ENCODE measurements at regions not wholly inside any gene's neighbourhood (a gene's known extent, or its start where the extent isn't known, plus 50 kb on each side); places are given as distances from the start of the nearest gene placed in this dataset.

GRCh38 chr18:79615091-79615490 is 64.5 kb upstream of the CTDP1 start:
- Histone ChIP-seq H3K9ac (ENCODE audit: low read depth, low read length, poor library complexity) (no peak overlapping the region), H2BK5ac (ENCODE audit: low read length) (no peak overlapping the region), H3K27me3 (ENCODE audit: control insufficient read depth in 3 of 3, insufficient read depth in 3 of 3, low read depth in 1 of 3, low read length in 3 of 3) (no peaks in the 10 kb centered on the region), H3K23ac (ENCODE audit: low read depth, low read length, poor library complexity) (no peak overlapping the region), H3K4me1 (ENCODE audit: control insufficient read depth in 2 of 2, insufficient read depth in 1 of 2, low read depth in 1 of 2, low read length in 2 of 2) (peaks cover 0 to 9% of the 10 kb centered on the region in 2 donors), H2AFZ (ENCODE audit: low read length) (no peak overlapping the region), H3K18ac (ENCODE audit: low read length) (no peak overlapping the region), H3K79me1 (ENCODE audit: low read depth, low read length) (no peaks in the 10 kb centered on the region), H2BK12ac (ENCODE audit: low read length) (no peak overlapping the region), H3K4ac (ENCODE audit: low read length) (no peak overlapping the region), H3K9me3 (replicated peaks in 1 of 2; ENCODE audit: control insufficient read depth in 2 of 2, insufficient read depth in 1 of 2, low read depth in 1 of 2, low read length in 2 of 2) (no peaks in the 10 kb centered on the region), H2BK15ac (ENCODE audit: low read length) (no peak overlapping the region), H4K91ac (ENCODE audit: low read depth, low read length, poor library complexity) (no peak overlapping the region), H3K36me3 (replicated peaks in 1 of 2; ENCODE audit: control insufficient read depth in 2 of 2, insufficient read depth in 2 of 2, low read length in 2 of 2) (no peaks in the 10 kb centered on the region), H3K4me3 (ENCODE audit: low read length in 2 of 2) (peak overlapping the region in 1 of 2 donors; percentile 61), H3K27ac (replicated peaks; ENCODE audit: low read length) (no peak overlapping the region), H2AK5ac (ENCODE audit: low read depth, low read length) (no peak overlapping the region), H3K14ac (ENCODE audit: low read length) (no peak overlapping the region), H3K4me2 (ENCODE audit: insufficient read depth, low read length, poor library complexity, severe bottlenecking) (no peak overlapping the region), H2BK120ac (ENCODE audit: low read depth, low read length) (no peak overlapping the region), H4K8ac (ENCODE audit: low read depth, low read length) (no peak overlapping the region)
- no peak for DNase-seq (ENCODE audit: low spot score)
- no CpG with 5 or more reads among the region's 18 CpGs for WGBS, 2 donors (ENCODE audit: extremely low coverage in 2 of 2, insufficient read length in 2 of 2, insufficient replicate concordance in 1 of 2)

GRCh38 chr18:79615586-79615985 is 64.0 kb upstream of the CTDP1 start:
- Histone ChIP-seq H2AFZ (ENCODE audit: low read length) (no peak overlapping the region), H3K4me2 (ENCODE audit: insufficient read depth, low read length, poor library complexity, severe bottlenecking) (no peak overlapping the region), H3K36me3 (replicated peaks in 1 of 2; ENCODE audit: control insufficient read depth in 2 of 2, insufficient read depth in 2 of 2, low read length in 2 of 2) (no peaks in the 10 kb centered on the region), H2AK5ac (ENCODE audit: low read depth, low read length) (no peak overlapping the region), H3K79me1 (ENCODE audit: low read depth, low read length) (no peaks in the 10 kb centered on the region), H3K27ac (replicated peaks; ENCODE audit: low read length) (no peak overlapping the region), H3K9me3 (replicated peaks in 1 of 2; ENCODE audit: control insufficient read depth in 2 of 2, insufficient read depth in 1 of 2, low read depth in 1 of 2, low read length in 2 of 2) (no peaks in the 10 kb centered on the region), H3K4ac (ENCODE audit: low read length) (no peak overlapping the region), H3K18ac (ENCODE audit: low read length) (no peak overlapping the region), H2BK5ac (ENCODE audit: low read length) (no peak overlapping the region), H2BK15ac (ENCODE audit: low read length) (no peak overlapping the region), H3K4me3 (ENCODE audit: low read length in 2 of 2) (no peak overlapping the region), H3K14ac (ENCODE audit: low read length) (no peak overlapping the region), H2BK120ac (ENCODE audit: low read depth, low read length) (no peak overlapping the region), H3K23ac (ENCODE audit: low read depth, low read length, poor library complexity) (no peak overlapping the region), H2BK12ac (ENCODE audit: low read length) (no peak overlapping the region), H4K91ac (ENCODE audit: low read depth, low read length, poor library complexity) (no peak overlapping the region), H3K27me3 (ENCODE audit: control insufficient read depth in 3 of 3, insufficient read depth in 3 of 3, low read depth in 1 of 3, low read length in 3 of 3) (no peaks in the 10 kb centered on the region), H4K8ac (ENCODE audit: low read depth, low read length) (no peak overlapping the region), H3K9ac (ENCODE audit: low read depth, low read length, poor library complexity) (no peak overlapping the region), H3K4me1 (ENCODE audit: control insufficient read depth in 2 of 2, insufficient read depth in 1 of 2, low read depth in 1 of 2, low read length in 2 of 2) (peaks cover 0 to 9% of the 10 kb centered on the region in 2 donors)
- WGBS, 2 donors (ENCODE audit: extremely low coverage in 2 of 2, insufficient read length in 2 of 2, insufficient replicate concordance in 1 of 2): no CpG with 5 or more reads among the region's 7 CpGs
- DNase-seq (ENCODE audit: low spot score): no peak

GRCh38 chr18:79616651-79617510 is 62.7 kb upstream of the CTDP1 start:
- Histone ChIP-seq H2BK15ac (ENCODE audit: low read length) (no peak overlapping the region), H3K9ac (ENCODE audit: low read depth, low read length, poor library complexity) (no peak overlapping the region), H2BK12ac (ENCODE audit: low read length) (no peak overlapping the region), H2BK5ac (ENCODE audit: low read length) (no peak overlapping the region), H3K4me3 (ENCODE audit: low read length in 2 of 2) (peak overlapping the region in 1 of 2 donors; percentile 46), H3K14ac (ENCODE audit: low read length) (peak overlapping the region; percentile 38), H2AK5ac (ENCODE audit: low read depth, low read length) (peak overlapping the region; percentile 56), H3K9me3 (replicated peaks in 1 of 2; ENCODE audit: control insufficient read depth in 2 of 2, insufficient read depth in 1 of 2, low read depth in 1 of 2, low read length in 2 of 2) (no peaks in the 10 kb centered on the region), H3K27me3 (ENCODE audit: control insufficient read depth in 3 of 3, insufficient read depth in 3 of 3, low read depth in 1 of 3, low read length in 3 of 3) (no peaks in the 10 kb centered on the region), H3K23ac (ENCODE audit: low read depth, low read length, poor library complexity) (peak overlapping the region; percentile 55), H4K91ac (ENCODE audit: low read depth, low read length, poor library complexity) (no peak overlapping the region), H4K8ac (ENCODE audit: low read depth, low read length) (no peak overlapping the region), H3K18ac (ENCODE audit: low read length) (peak overlapping the region; percentile 76), H3K27ac (replicated peaks; ENCODE audit: low read length) (no peak overlapping the region), H2BK120ac (ENCODE audit: low read depth, low read length) (no peak overlapping the region), H3K36me3 (replicated peaks in 1 of 2; ENCODE audit: control insufficient read depth in 2 of 2, insufficient read depth in 2 of 2, low read length in 2 of 2) (no peaks in the 10 kb centered on the region), H3K79me1 (ENCODE audit: low read depth, low read length) (peaks cover 3% of the 10 kb centered on the region), H3K4ac (ENCODE audit: low read length) (no peak overlapping the region), H3K4me1 (ENCODE audit: control insufficient read depth in 2 of 2, insufficient read depth in 1 of 2, low read depth in 1 of 2, low read length in 2 of 2) (peaks cover 0 to 1% of the 10 kb centered on the region in 2 donors), H3K4me2 (ENCODE audit: insufficient read depth, low read length, poor library complexity, severe bottlenecking) (peak overlapping the region; percentile 54), H2AFZ (ENCODE audit: low read length) (no peak overlapping the region)
- DNase-seq (ENCODE audit: low spot score): peak; percentile 38
- no CpG with 5 or more reads among the region's 89 CpGs for WGBS, 2 donors (ENCODE audit: extremely low coverage in 2 of 2, insufficient read length in 2 of 2, insufficient replicate concordance in 1 of 2)

All from neuronal stem cell (in vitro differentiated cells).